ENCODE measurements at regions not wholly inside any gene's neighbourhood (a gene's known extent, or its start where the extent isn't known, plus 50 kb on each side); places are given as distances from the start of the nearest gene placed in this dataset.
"Not testable (repeated sequence)": the region's sequence is repeated elsewhere in the genome, so short reads cannot be mapped to it uniquely, and the experiment has no call there.

- Histone ChIP-seq H3K27me3 (ENCODE audit: control insufficient read depth, insufficient read depth, low read length) (no peaks in the 10 kb centered on the region), H3K4me1 (ENCODE audit: control insufficient read depth, insufficient read depth, low read length) (no peaks in the 10 kb centered on the region), H3K27ac (ENCODE audit: low read length) (no peak overlapping the region), H3K4me3 (ENCODE audit: low read length) (no peak overlapping the region), H3K9me3 (ENCODE audit: control insufficient read depth, low read depth, low read length) (no peaks in the 10 kb centered on the region), H3K36me3 (ENCODE audit: control insufficient read depth, insufficient read depth, low read length) (no peaks in the 10 kb centered on the region)
- DNase-seq: no peak
- no CpG with 5 or more reads among the region's 7 CpGs for WGBS (ENCODE audit: insufficient coverage, low lambda C conversion rate)
Observed at GRCh38 chr10:43928425-43928968, 279.8 kb upstream of the ZNF32 start.

- Histone ChIP-seq H3K4me3 (ENCODE audit: low read length) (no peak overlapping the region), H3K36me3 (ENCODE audit: control insufficient read depth, insufficient read depth, low read length) (no peaks in the 10 kb centered on the region), H3K27me3 (ENCODE audit: control insufficient read depth, insufficient read depth, low read length) (no peaks in the 10 kb centered on the region), H3K27ac (ENCODE audit: low read length) (no peak overlapping the region), H3K4me1 (ENCODE audit: control insufficient read depth, insufficient read depth, low read length) (no peaks in the 10 kb centered on the region), H3K9me3 (ENCODE audit: control insufficient read depth, low read depth, low read length) (no peaks in the 10 kb centered on the region)
- WGBS (ENCODE audit: insufficient coverage, low lambda C conversion rate): no CpG with 5 or more reads among the region's 7 CpGs
- no peak for DNase-seq
Observed at GRCh38 chr10:43926875-43927406, 278.3 kb upstream of the ZNF32 start.

GRCh38 chr10:43926371-43926770 lies 277.7 kb upstream of the ZNF32 start:
- Histone ChIP-seq H3K9me3 (ENCODE audit: control insufficient read depth, low read depth, low read length) (no peaks in the 10 kb centered on the region), H3K27ac (ENCODE audit: low read length) (no peak overlapping the region), H3K4me1 (ENCODE audit: control insufficient read depth, insufficient read depth, low read length) (no peaks in the 10 kb centered on the region), H3K4me3 (ENCODE audit: low read length) (no peak overlapping the region), H3K36me3 (ENCODE audit: control insufficient read depth, insufficient read depth, low read length) (no peaks in the 10 kb centered on the region), H3K27me3 (ENCODE audit: control insufficient read depth, insufficient read depth, low read length) (no peaks in the 10 kb centered on the region)
- no CpG with 5 or more reads among the region's 5 CpGs for WGBS (ENCODE audit: insufficient coverage, low lambda C conversion rate)
- no peak for DNase-seq

- no CpG with 5 or more reads among the region's 7 CpGs for WGBS (ENCODE audit: insufficient coverage, low lambda C conversion rate)
- H3K27me3 ChIP-seq (ENCODE audit: control insufficient read depth, insufficient read depth, low read length): no peaks in the 10 kb centered on the region
- no peak overlapping the region for H3K27ac ChIP-seq (ENCODE audit: low read length)
- no peaks in the 10 kb centered on the region for H3K36me3 ChIP-seq (ENCODE audit: control insufficient read depth, insufficient read depth, low read length)
- no peaks in the 10 kb centered on the region for H3K4me1 ChIP-seq (ENCODE audit: control insufficient read depth, insufficient read depth, low read length)
- no peaks in the 10 kb centered on the region for H3K9me3 ChIP-seq (ENCODE audit: control insufficient read depth, low read depth, low read length)
- H3K4me3 ChIP-seq (ENCODE audit: low read length): no peak overlapping the region
- DNase-seq: no peak
Observed at GRCh38 chr10:43925793-43926192, 277.1 kb upstream of the ZNF32 start.

GRCh38 chr10:43923328-43923727 lies 274.6 kb upstream of the ZNF32 start:
- Histone ChIP-seq H3K36me3 (ENCODE audit: control insufficient read depth, insufficient read depth, low read length) (no peaks in the 10 kb centered on the region), H3K27ac (ENCODE audit: low read length) (no peak overlapping the region), H3K27me3 (ENCODE audit: control insufficient read depth, insufficient read depth, low read length) (no peaks in the 10 kb centered on the region), H3K4me3 (ENCODE audit: low read length) (no peak overlapping the region), H3K9me3 (ENCODE audit: control insufficient read depth, low read depth, low read length) (no peaks in the 10 kb centered on the region), H3K4me1 (ENCODE audit: control insufficient read depth, insufficient read depth, low read length) (no peaks in the 10 kb centered on the region)
- WGBS (ENCODE audit: insufficient coverage, low lambda C conversion rate): no CpG with 5 or more reads among the region's 2 CpGs
- no peak for DNase-seq

- no peak overlapping the region for H3K4me3 ChIP-seq (ENCODE audit: low read length)
- no peaks in the 10 kb centered on the region for H3K36me3 ChIP-seq (ENCODE audit: control insufficient read depth, insufficient read depth, low read length)
- H3K27me3 ChIP-seq (ENCODE audit: control insufficient read depth, insufficient read depth, low read length): no peaks in the 10 kb centered on the region
- DNase-seq: no peak
- no peaks in the 10 kb centered on the region for H3K9me3 ChIP-seq (ENCODE audit: control insufficient read depth, low read depth, low read length)
- H3K4me1 ChIP-seq (ENCODE audit: control insufficient read depth, insufficient read depth, low read length): no peaks in the 10 kb centered on the region
- no CpG with 5 or more reads among the region's 9 CpGs for WGBS (ENCODE audit: insufficient coverage, low lambda C conversion rate)
- no peak overlapping the region for H3K27ac ChIP-seq (ENCODE audit: low read length)
Observed at GRCh38 chr10:43922335-43923280, 273.9 kb upstream of the ZNF32 start.

- no CpG with 5 or more reads among the region's 9 CpGs for WGBS (ENCODE audit: insufficient coverage, low lambda C conversion rate)
- no peaks in the 10 kb centered on the region for H3K9me3 ChIP-seq (ENCODE audit: control insufficient read depth, low read depth, low read length)
- H3K36me3 ChIP-seq (ENCODE audit: control insufficient read depth, insufficient read depth, low read length): no peaks in the 10 kb centered on the region
- no peaks in the 10 kb centered on the region for H3K4me1 ChIP-seq (ENCODE audit: control insufficient read depth, insufficient read depth, low read length)
- H3K4me3 ChIP-seq (ENCODE audit: low read length): no peak overlapping the region
- DNase-seq: no peak
- H3K27ac ChIP-seq (ENCODE audit: low read length): no peak overlapping the region
- H3K27me3 ChIP-seq (ENCODE audit: control insufficient read depth, insufficient read depth, low read length): no peaks in the 10 kb centered on the region
Observed at GRCh38 chr10:43921881-43922280, 273.2 kb upstream of the ZNF32 start.

GRCh38 chr10:43921478-43921877 lies 272.8 kb upstream of the ZNF32 start:
- no peak overlapping the region for H3K4me3 ChIP-seq (ENCODE audit: low read length)
- no peak overlapping the region for H3K27ac ChIP-seq (ENCODE audit: low read length)
- no CpG with 5 or more reads among the region's 6 CpGs for WGBS (ENCODE audit: insufficient coverage, low lambda C conversion rate)
- no peaks in the 10 kb centered on the region for H3K27me3 ChIP-seq (ENCODE audit: control insufficient read depth, insufficient read depth, low read length)
- no peaks in the 10 kb centered on the region for H3K4me1 ChIP-seq (ENCODE audit: control insufficient read depth, insufficient read depth, low read length)
- no peak for DNase-seq
- no peaks in the 10 kb centered on the region for H3K9me3 ChIP-seq (ENCODE audit: control insufficient read depth, low read depth, low read length)
- H3K36me3 ChIP-seq (ENCODE audit: control insufficient read depth, insufficient read depth, low read length): no peaks in the 10 kb centered on the region

- WGBS (ENCODE audit: insufficient coverage, low lambda C conversion rate): no CpG with 5 or more reads among the region's 12 CpGs
- H3K27ac ChIP-seq (ENCODE audit: low read length); H3K4me1 ChIP-seq (ENCODE audit: control insufficient read depth, insufficient read depth, low read length); H3K9me3 ChIP-seq (ENCODE audit: control insufficient read depth, low read depth, low read length); H3K36me3 ChIP-seq (ENCODE audit: control insufficient read depth, insufficient read depth, low read length); H3K27me3 ChIP-seq (ENCODE audit: control insufficient read depth, insufficient read depth, low read length); H3K4me3 ChIP-seq (ENCODE audit: low read length); DNase-seq: not testable (repeated sequence)
Observed at GRCh38 chr10:43920236-43920758, 271.6 kb upstream of the ZNF32 start.

- H3K27ac ChIP-seq (ENCODE audit: low read length): no peak overlapping the region
- no CpG with 5 or more reads among the region's 8 CpGs for WGBS (ENCODE audit: insufficient coverage, low lambda C conversion rate)
- no peak for DNase-seq
- no peaks in the 10 kb centered on the region for H3K4me1 ChIP-seq (ENCODE audit: control insufficient read depth, insufficient read depth, low read length)
- H3K9me3 ChIP-seq (ENCODE audit: control insufficient read depth, low read depth, low read length): no peaks in the 10 kb centered on the region
- H3K4me3 ChIP-seq (ENCODE audit: low read length): no peak overlapping the region
- H3K36me3 ChIP-seq (ENCODE audit: control insufficient read depth, insufficient read depth, low read length): no peaks in the 10 kb centered on the region
- H3K27me3 ChIP-seq (ENCODE audit: control insufficient read depth, insufficient read depth, low read length): no peaks in the 10 kb centered on the region
Observed at GRCh38 chr10:43913676-43914235, 265.1 kb upstream of the ZNF32 start.
